ENCODE measurements at regions not wholly inside any gene's neighbourhood (a gene's known extent, or its start where the extent isn't known, plus 50 kb on each side); places are given as distances from the start of the nearest gene placed in this dataset.
A peak's percentile ranks its signal among the peaks of the same experiment; 100 is the strongest.

DNA sequence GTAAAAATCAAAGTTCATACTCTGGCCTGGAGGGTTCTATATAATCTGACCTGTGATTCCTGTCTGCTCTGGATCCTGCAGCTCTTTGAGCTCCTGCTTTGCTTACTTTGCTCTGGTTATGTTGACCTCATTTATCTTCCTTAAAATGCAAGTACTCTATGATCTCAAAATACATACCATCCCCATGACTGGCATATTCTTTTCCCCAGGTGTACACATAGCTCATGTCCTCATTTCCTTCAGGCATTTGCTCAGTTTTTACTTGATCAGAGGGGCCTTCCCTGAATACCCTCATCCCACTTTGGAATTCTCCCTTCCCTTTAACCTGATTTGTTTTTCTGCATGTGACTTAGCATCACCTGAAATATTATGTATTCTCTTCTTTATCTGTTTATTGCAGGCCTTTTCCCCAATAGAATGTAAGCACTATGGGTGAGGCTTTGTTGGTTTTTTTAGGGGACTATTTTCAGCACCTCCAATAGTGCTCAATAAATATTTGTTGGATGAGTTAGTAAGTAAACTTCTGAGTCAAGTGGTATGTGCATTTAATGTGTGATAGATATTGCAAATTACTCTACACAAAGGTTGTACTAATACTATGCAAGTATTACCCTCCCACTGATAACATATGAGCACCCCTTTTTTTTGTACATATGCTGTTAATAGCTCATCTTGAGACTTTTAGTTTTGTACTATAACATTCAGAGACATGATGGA, 211.5 kb downstream of the NMUR2 start:
- ATAC-seq, result no peak
- Histone ChIP-seq H3K4me2 (no peak overlapping the region), H3K4me3 (no peak overlapping the region), H3K27ac (no peak overlapping the region), H3K9me3 (no peaks in the 10 kb centered on the region), H3K4me1 (no peaks in the 10 kb centered on the region)
- TF ChIP-seq TP53 (CRISPR knock-in tag; IDR thresholded peaks at IDR 0.05), result no peak
- no peak for TF ChIP-seq JUN (IDR thresholded peaks at IDR 0.05)
- TF ChIP-seq NFE2L2 (conservative IDR thresholded peaks at IDR 0.05; ENCODE audit: low read length), result 0 out of 2 replicates have a peak, but pooled peaks have one; percentile 18
- POLR2A ChIA-PET, result no interaction called here
- no peak for DNase-seq (ENCODE audit: low read depth in 1 of 2, low spot score in 1 of 2)
- no peak for FAIRE-seq
- CTCF ChIA-PET, result interaction anchor here (0.8 kb wide), 2 partner anchors 44 to 157 kb away, joined by 3 read pairs; no protein-coding TSS in a partner anchor

DNA sequence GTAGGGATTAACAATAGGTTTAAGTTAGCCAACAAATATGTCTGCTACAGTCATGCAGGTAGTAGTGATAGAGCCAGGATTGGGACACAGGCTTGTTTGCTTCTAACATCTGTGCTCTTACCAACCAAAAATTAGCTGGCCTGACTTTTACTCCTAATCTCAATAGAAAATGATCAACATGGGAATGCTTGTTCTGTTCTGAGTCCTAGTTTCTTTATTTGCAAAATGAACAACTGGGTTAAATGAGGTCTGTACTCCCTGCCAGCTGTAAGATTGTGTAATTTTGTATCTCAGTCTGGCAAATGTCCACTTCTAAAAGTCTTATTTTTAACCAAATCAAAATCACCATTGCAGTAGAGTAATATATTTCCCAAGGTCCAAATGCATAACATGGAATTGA, 216.8 kb downstream of the NMUR2 start:
- POLR2A ChIA-PET, result no interaction called here
- no peak for ATAC-seq
- no peaks in the 10 kb centered on the region for H3K4me1 ChIP-seq
- TF ChIP-seq MAFK (IDR thresholded peaks at IDR 0.05; ENCODE audit: partially characterized antibody) (no peak), RFX5 (IDR thresholded peaks at IDR 0.05) (no peak), RAD21 (conservative IDR thresholded peaks at IDR 0.05 in 1 of 2, IDR thresholded peaks at IDR 0.05 in 1 of 2) (no peak), POLR2AphosphoS2 (conservative IDR thresholded peaks at IDR 0.05; ENCODE audit: low read length) (no peak), EHMT2 (IDR thresholded peaks at IDR 0.05; ENCODE audit: low read depth) (no peak), NPAS2 (CRISPR knock-in tag; IDR thresholded peaks at IDR 0.05; ENCODE audit: borderline replicate concordance) (no peak)
- H3K27ac ChIP-seq, result no peak overlapping the region
- H3K9me3 ChIP-seq, result no peaks in the 10 kb centered on the region
- CTCF ChIA-PET, result no interaction called here
- no peak overlapping the region for H3K4me2 ChIP-seq
- FAIRE-seq, result no peak
- no peak for DNase-seq (ENCODE audit: low read depth in 1 of 2, low spot score in 1 of 2)
- no peak overlapping the region for H3K4me3 ChIP-seq

DNA sequence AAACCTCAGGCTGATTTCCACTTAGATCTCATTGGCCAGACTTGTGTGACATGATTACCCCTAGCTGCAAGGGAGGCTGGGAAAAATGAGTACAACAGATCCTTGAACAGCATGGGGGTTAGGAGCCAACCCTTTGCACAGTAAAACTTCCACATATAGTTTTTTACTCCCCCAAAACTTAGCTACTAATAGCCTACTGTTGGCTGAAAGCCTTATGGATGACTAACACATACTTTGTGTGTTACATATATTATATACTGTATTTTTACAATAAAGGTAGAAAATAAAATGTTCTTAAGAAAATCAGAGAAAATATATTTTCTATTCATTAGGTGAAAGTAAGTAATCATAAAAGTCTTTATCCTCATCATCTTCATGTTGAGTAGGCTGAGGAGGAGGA, 217.4 kb downstream of the NMUR2 start:
- Histone ChIP-seq H3K4me3 (no peak overlapping the region), H3K4me2 (no peak overlapping the region), H3K27ac (no peak overlapping the region), H3K4me1 (no peaks in the 10 kb centered on the region), H3K9me3 (no peaks in the 10 kb centered on the region)
- DNase-seq (ENCODE audit: low read depth in 1 of 2, low spot score in 1 of 2) (no peak), ATAC-seq (no peak), FAIRE-seq (no peak)
- CTCF ChIA-PET, result no interaction called here
- POLR2A ChIA-PET, result no interaction called here
- TF ChIP-seq SREBF2 (IDR thresholded peaks at IDR 0.05) (no peak), MAFK (IDR thresholded peaks at IDR 0.05; ENCODE audit: partially characterized antibody) (no peak), ZNF302 (CRISPR knock-in tag; IDR thresholded peaks at IDR 0.05) (no peak), BHLHE40 (IDR thresholded peaks at IDR 0.05; ENCODE audit: low read depth, low read length) (no peak), FOSL2 (IDR thresholded peaks at IDR 0.05) (no peak), FOSL2 (CRISPR knock-in tag; IDR thresholded peaks at IDR 0.05) (no peak), NPAS2 (CRISPR knock-in tag; IDR thresholded peaks at IDR 0.05; ENCODE audit: borderline replicate concordance) (no peak), NFE2L2 (conservative IDR thresholded peaks at IDR 0.05; ENCODE audit: low read length) (no peak), RNF2 (IDR thresholded peaks at IDR 0.05; ENCODE audit: borderline replicate concordance, low read depth) (no peak), PHF8 (IDR thresholded peaks at IDR 0.05; ENCODE audit: borderline replicate concordance, low read depth) (no peak), EHMT2 (IDR thresholded peaks at IDR 0.05; ENCODE audit: low read depth) (no peak), JUNB (IDR thresholded peaks at IDR 0.05) (no peak), NR3C1 (IDR thresholded peaks at IDR 0.05) (no peak)
- TF ChIP-seq, protein P1, sequence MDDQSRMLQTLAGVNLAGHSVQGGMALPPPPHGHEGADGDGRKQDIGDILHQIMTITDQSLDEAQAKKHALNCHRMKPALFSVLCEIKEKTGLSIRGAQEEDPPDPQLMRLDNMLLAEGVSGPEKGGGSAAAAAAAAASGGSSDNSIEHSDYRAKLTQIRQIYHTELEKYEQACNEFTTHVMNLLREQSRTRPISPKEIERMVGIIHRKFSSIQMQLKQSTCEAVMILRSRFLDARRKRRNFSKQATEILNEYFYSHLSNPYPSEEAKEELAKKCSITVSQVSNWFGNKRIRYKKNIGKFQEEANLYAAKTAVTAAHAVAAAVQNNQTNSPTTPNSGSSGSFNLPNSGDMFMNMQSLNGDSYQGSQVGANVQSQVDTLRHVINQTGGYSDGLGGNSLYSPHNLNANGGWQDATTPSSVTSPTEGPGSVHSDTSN (IDR thresholded peaks at IDR 0.05), result no peak

DNA sequence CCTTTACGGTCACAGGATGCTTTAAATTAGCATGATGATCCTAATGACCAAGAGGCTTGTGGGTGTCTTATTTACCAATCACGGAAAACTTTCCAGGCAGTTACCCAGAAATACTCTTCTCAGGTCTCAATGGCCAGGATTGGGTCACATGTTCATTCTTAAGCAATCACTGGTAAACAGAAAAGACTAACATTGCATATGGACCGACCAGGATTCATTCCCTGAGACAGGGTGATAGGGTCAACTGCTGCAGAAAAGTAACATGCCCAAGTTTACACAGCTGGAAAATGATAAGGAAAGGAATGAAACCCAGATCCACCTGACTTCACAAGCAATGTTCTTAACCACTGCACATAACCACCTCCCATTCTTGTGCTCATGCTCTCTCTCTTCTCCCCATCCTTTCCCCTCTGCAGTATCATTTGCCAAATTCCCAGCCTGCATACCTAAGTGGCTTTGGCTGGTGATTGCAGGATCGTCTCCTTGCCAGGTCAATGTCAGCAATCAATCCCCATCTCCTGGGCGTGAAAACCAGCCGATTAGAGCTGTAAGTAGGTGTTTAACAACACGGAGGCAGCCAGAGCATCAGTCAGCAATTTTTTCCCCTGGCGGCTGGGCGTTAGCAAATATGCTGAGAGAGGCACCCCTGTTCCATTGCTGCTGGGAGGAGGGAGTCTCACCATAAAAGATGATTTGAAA, 219.4 kb downstream of the NMUR2 start:
- Histone ChIP-seq H3K4me1 (no peaks in the 10 kb centered on the region), H3K4me3 (no peak overlapping the region), H3K27ac (no peak overlapping the region), H3K4me2 (no peak overlapping the region), H3K9me3 (no peaks in the 10 kb centered on the region)
- ChIA-PET CTCF (no interaction called here), POLR2A (no interaction called here)
- 2% methylated on average over 9 of the region's 9 CpGs for WGBS (ENCODE audit: missing lambda C conversion rate)
- ATAC-seq, result no peak
- no peak for TF ChIP-seq RAD21 (conservative IDR thresholded peaks at IDR 0.05 in 1 of 2, IDR thresholded peaks at IDR 0.05 in 1 of 2)
- DNase-seq (ENCODE audit: low read depth in 1 of 2, low spot score in 1 of 2), result no peak
- FAIRE-seq, result no peak
